ENCODE measurements at regions not wholly inside any gene's neighbourhood (a gene's known extent, or its start where the extent isn't known, plus 50 kb on each side); places are given as distances from the start of the nearest gene placed in this dataset.

DNA sequence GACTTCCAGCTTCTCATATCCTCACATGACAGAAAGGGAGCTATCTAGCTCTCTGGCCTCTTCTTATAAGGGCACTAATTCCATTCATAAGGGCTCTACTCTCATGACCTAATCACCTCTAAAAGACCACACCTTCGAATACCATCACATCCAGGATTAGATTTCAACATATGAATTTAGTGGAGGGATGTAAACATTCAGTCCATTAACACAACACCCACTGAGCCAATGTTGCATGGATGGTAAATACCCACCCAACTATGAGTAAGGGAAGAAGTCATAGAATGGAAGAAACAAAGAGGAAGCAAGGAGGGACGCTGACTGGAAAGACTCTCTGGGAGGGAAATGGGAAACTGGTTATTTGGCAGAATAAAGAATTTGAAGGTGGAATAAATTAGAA lies 112.6 kb upstream of the CCDC112 start:
- DNase-seq (ENCODE audit: low spot score): no peak

DNA sequence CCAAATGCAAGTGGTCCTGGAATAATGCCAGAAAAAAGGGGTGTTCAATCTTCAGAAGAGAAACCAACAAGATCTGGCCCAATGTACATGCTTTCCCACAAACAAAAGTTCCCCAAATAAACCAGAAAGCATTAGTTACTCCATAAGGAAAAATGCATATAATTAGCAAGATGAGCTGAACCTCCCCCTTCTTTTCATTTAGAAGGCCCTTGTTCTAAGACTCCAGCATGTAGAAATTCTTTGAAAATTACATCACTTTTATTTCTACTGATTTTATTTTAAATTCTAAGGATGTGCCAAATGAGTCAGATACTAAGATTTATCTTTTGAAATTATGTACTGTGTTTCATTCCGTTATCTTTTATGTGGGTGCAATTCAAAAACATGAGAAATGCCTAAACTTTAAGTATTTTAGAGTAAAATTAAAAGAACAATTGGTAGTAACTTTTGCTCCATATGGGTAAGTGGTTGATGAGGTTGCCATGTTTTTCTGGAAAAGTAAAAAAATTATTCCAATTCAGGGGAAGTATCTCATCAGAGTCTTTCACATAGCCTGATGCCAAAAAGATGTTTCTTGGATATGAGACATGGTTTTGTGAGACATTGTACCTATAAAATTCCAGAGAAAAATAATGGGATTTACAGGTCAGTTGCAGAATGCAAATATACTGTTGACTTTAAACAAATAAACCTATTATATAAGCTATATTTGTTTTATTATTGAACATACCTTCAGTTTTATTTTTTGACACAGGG lies 106.5 kb upstream of the CCDC112 start:
- no peak for DNase-seq (ENCODE audit: low spot score)

DNA sequence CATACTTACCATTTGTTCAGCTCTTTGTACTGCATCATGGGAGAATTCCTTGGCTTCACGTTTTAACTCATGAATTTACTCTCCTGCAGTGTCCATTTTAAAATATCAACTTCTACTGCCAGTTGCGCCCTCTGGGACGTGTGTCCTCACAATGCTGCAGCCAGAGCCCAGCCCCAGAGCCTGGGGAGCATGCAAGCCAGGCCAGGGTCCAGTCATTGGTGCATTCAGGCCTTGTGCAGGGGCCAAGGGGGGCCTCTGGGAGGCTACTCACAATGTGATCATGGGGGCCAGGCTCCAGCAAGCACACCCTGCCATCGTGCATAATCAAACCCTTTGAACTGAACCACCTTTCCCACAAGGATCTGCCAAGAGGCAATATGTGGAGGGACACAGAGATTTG lies 105.6 kb upstream of the CCDC112 start:
- no peak for DNase-seq (ENCODE audit: low spot score)

DNA sequence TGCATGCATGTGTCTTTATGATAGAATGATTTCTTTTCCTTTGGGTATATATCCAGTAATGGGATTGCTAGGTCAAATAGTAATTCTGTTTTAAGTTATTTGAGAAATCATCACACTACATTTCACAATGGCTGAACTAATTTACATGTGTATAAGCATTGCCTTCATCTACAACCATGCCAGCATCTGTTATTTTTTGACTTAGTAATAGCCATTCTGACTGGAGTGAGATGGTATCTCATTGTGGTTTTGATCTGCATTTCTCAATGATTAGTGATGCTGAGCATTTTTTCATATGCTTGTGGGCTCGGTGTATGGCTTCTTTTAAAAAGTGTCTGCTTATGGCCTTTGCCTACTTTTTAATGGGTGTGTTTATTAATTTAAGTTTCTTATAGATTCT lies 102.3 kb upstream of the CCDC112 start:
- peak; percentile 35 for DNase-seq (ENCODE audit: low spot score)

DNA sequence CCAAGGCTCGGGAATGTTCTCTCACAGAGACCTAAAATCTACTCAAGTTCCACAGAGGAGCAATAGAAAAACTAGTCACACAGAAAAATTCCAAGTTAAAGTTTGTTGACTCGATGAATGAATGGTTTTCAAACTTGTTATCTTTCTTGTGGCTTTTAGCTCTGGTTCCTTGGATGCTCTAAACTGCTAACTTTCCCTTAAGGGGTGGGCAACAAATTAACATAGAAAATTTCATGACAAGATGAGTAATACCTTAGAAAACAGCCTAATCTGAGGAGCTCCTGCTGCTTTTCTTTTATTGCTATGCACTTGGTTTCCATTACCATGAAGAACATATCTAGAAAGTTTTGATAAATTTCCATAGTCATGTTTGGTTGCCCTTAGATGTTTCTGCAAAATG lies 100.2 kb upstream of the CCDC112 start:
- DNase-seq (ENCODE audit: low spot score): no peak

DNA sequence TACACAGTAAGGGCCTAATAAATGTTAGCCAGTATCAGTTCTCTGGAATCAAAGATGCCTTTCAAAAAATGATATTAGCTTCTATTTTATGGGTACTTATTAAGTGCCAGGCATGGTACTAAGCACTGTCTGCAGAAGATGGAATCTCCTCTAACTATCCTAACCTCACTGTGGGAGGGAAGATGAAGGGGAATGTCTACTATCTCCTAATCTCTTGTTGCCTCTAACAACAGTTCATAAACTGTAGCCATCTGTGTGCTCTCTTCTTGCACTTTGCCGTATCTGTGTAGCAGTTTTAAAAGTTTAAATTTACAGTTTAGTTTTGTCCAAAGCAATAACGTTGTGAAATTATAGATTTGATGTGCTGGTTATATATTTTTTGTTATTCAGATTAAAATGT lies 99.6 kb upstream of the CCDC112 start:
- DNase-seq (ENCODE audit: low spot score): no peak

DNA sequence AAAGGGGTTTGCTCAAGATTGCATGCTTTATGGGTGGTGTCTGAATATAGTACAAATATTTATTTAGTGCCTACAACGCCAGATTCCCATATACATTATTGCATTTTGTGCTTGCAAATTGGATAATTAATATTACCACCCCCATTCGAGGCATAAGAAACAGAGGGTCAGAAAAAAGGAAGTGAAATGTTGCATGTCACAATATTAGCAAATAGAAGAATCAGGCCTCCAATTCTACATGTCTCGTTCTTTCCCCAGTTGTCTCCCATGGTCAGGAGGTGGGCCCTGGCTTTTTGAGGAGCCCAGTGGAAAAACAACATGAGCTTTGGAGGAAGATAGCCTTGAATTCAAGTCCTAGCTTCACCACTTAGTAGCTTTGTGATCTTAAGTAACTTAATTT lies 98.1 kb upstream of the CCDC112 start:
- DNase-seq (ENCODE audit: low spot score): no peak

DNA sequence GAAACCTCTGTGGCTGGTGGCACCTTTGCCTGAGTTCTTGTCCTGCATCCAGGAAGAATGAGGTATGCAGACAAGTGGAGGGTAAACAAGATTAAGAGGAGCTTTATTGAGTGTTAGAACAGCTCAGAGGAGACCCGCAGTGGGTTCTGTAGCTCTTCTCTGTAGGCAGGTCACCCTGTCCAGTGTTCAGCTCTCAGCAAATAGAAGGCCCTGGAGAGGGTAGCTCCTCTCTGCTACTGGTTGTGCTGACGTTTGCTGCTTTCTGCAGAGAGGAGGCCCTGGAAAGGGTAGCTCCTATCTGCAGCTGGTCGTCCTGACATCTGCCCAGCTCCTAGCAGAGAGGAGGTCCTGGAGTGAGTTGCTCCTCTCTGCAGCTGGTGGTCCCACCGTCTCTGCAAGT lies 96.8 kb upstream of the CCDC112 start:
- no peak for DNase-seq (ENCODE audit: low spot score)

DNA sequence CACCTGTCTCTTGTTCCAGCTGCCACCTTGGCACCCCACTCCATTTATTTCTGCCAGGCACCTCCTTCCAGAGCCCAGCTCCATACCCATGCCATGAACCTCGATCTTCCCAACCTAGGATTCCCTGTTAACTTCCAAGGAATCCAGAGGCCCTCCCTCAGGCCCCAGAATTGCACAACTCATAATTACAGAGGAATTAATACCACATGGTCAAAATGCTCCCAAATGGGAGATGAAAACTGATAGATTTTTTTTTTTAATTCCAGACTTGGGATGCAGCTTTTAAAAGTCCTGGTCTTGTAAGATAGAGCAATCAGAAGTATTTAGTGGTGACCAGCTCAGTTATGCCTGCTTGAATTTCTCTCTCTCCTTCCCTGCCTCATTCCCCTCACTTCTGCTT lies 96.2 kb upstream of the CCDC112 start:
- no peak for DNase-seq (ENCODE audit: low spot score)

DNA sequence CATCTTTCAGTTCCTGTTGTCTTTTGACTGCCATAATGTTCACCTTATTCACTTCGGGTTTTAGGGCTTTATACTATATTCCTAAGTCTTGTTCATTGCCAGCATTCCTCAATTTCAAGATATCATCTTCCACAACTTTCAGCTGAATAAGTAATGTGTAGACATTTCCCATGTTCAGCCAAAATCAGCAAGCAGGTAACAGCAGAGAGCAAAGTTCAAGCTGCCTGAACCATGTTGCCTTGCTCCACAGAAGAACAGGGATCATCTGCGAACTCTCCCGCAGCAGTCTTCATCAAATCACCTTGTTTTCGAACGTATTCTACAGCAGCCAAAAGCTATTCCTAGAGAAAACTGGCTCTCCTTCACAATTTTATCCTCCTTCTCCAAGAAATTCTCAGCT lies 95.3 kb upstream of the CCDC112 start:
- DNase-seq (ENCODE audit: low spot score): no peak

DNA sequence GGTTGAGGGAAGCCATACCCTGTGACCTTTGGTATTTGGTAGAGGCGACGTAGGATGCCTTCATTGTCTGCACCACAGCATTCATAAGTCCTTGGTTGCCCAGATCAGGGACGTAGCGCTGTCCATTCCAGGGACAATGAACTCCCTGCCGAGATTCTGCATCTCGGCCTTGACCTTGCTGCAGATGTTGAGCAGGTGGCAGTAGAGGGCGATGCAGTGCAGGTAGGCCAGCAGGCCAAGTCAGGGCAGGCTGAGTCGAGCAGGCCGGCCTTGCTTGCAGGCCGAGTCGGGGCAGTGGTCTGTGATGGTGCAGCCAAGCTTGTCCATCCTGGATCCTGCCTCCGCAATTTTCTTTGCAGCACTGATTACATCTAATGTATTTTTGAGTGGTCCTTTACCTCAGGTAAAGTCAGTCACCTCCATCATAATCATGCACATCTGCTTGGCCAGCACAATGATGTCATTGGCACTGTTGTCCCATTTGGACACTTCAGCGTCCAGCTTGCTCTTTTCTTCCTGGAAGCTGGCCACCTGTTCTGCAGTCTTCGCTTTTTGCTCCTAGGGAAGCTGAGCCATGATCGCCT lies 93.4 kb upstream of the CCDC112 start:
- DNase-seq (ENCODE audit: low spot score): no peak

DNA sequence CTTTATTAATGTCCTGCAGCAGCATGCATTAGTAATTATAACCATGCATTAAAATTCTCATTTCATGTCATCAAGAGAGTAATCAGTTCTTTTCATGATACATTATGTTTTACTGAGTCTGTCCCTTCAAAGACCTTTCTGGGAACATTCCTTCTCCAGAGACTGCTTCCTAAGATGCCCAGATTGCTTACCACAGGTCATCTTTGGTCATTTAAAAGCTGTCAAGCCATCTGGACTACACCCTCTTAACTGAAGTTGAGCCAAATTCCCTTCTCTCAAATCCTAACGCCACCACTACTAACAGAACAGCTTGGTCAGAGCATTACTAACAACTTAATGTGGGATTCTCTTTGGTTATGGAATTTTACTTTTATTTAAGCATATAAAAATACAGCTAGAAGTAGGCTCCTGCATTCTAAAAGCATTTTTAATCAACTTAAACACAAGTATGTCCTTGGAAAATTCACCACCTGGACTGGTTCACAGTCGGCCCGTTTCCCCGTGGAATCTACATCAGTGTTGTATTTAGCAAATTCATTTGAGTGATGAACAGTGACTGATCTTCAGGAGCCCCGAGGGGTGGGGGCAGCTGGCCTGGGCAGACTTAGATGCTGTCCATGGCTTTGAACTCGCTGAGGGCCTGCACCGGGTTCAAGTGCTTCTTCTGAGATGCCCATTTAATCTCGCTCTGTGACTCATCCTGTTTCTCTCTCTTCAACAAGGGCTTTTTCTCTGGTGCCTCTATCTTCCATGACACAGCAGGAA lies 92.8 kb upstream of the CCDC112 start:
- no peak for DNase-seq (ENCODE audit: low spot score)

DNA sequence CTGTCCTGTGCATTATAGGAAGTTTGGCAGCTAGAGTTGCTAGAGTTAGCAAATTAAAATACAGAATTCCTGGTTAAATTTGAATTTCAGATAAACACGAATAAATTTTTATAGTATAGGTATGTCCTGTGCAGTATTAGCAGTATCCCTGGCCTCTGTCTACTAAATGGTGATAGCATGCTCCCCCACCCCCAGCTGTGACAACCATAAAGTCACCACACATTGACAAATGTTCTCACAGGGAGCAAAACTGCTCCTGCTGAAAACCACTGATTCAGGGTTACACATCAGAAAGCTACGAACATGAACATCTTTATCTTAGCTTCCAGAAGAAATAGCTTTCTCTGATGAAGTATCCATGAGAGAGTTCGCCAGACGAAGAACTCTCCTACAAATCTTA lies 91.8 kb upstream of the CCDC112 start:
- DNase-seq (ENCODE audit: low spot score): no peak

DNA sequence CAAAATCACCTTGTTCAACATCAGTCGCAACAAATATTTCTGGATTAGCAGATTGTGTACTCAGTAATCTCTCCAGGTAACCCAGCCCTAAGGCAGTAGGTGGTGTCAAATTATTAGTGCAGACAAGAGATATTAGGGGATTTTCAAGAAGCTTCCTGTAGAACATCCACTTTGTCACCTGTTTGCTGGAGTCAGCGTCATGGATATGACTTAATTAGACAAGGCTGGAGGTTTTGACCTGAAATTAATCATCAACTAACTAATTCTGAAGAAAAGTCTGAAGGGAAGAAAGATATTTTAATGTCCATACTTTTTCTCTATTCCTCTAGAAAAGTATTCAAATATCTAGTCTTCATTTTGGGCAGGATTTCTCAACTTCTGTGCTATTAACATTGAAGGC lies 91.4 kb upstream of the CCDC112 start:
- no peak for DNase-seq (ENCODE audit: low spot score)

DNA sequence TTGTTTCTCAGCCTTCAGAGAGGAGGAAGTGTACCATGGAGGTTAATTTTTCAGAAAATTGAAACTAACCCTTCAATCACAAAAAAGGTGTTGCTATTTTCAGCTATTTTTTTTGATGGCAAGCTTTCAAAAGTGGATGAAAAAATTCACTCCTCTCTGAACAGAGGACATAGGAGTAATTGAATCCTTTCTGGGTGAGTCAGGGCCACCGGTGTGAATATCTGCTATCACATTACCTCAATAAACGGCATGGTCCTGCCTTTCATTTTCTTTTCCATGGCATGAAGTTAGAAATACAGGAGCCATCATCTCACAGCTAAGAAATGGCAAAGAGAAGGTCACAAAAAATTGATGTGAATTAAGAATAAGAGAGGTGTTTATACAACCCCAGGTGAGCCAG lies 90.2 kb upstream of the CCDC112 start:
- DNase-seq (ENCODE audit: low spot score): no peak

DNA sequence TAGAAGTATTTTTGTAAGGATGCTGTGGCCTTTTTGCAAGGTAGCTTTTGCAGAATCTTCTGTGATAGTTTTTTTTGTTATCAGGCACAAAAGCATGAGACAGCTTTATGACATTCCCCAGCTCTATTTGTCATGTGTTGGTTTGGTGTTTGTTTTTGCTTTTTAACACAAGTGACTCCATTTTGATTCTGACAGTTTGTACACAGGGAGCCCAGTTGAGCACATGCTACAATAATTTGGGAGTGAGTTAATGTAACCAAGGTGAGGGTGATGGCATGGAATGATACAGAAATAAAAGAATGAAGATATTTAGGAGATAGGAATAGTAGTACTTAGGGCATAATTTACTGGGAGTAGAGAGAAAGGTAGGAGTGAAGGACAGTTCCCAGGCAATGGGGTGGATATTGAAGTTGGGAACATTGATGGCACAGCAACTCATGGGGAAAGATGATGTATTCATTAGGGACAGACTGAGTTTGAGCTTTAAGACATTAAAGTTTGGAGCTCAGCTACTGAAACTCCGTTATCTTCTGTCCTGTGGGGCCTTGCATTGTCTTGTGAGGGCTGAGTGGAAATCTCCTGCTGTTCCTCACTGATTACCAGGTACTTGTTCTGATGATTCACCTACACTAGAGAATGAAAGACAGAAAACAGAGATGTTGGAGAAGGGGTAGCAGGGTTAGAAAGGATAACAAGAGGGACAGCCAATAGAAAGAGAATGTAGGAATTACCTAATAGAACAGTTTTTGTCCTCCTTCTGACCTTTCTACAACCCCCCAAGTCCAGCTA lies 88.3 kb upstream of the CCDC112 start:
- no peak for DNase-seq (ENCODE audit: low spot score)

DNA sequence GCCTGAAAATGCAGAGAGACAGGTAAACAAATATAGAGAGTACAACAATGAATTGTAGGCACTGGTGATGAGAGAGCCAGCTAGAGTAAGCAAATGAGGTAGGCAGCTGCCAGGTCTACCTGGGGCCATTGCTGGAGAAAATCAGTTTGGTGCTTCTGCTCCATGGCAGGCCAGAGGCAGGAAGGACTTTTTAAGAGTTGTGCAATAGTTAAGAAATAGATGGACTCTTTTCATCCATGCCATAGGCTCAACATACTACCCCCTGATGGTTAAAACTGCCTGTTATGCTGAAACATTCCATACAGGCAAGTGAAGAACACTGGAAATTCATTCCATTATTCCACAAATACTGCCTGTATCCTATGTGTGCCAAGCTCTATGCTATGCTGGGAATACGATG lies 86.5 kb upstream of the CCDC112 start:
- no peak for DNase-seq (ENCODE audit: low spot score)

DNA sequence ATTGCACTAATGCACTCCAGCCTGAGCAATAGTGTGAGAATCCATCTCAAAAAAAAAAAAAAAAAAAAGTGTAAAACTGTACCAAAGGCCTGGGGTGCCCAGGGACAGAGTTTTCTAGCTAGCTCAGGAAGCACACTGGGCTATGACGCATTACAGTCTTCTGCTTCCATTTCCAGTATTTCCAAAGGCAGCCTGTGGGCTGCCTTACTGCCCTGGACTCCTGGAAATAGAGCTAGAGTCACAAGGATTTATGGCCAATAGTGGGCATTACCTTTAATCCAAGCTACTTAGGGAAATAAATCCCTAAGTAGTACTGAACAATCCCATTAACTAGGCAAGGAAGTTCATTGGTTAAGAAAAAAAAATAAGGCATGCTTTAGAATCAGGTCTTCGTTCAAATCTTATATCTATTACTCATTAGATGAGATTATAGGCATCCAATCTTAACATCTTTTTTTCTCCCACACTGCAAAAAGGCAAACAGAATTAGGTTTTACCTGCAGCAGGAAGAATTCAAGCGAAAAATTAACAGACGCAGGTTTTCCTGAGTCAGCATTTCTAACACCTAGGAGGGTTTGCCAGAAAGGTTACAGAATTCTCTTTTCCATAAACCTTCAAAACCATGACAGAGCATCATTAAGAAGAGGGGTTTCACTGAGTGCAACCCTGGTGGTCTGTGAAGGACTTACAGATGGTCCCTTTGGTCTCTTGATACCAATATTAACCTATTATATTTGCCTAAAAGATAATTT lies 85.6 kb upstream of the CCDC112 start:
- no peak for DNase-seq (ENCODE audit: low spot score)

DNA sequence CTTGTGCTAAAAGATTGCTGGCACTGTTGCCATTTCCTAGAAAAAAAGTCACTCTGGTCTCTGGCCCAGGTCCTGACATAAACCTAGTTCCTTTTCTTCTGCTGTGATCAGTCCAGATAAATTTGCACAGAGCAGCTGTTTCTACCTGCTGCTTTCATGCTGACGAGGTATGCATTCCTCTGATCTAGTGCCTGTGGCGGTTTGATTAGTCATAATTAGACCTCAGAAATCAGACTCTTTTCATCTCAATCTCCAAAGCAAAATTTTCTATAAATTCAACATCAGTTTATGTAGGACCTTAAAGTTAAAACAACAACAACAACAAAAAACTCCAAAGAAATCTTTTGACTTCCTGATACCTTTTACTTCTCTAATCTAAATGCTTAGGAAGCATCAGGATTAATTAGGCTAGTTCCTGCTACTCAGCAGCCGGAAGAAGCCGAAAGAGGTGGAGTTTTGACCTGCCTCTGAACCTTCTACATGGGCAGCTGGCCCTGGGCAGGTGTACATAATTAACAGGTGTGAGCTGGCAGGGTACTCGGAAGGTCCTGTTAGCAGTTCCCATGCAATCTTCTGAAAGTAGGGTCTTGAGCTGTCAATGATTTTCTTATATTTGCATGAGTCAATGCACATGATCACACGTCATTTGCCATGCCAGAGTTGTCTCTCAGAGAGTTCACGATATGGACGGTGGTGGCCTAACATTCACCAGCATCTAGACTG lies 83.3 kb upstream of the CCDC112 start:
- no peak for DNase-seq (ENCODE audit: low spot score)

DNA sequence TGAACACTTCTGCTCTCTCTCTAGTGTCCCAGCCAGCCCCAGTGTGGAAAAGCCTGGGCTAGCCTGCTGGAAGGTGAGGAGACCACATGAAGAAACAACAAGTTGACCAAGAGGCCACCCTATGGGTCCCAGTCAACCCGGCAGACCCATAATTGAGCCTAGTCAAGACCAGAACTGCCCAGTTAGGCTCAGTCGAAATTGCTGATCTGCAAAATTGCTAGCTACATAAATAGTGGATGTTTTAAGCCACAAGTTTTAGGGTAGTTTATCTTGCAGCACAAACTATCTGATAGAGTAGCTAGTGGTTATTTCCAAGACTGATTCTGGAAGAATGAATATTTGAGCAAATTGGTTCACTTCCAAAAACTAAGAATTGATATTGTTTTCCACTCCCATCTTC lies 82.3 kb upstream of the CCDC112 start:
- no peak for DNase-seq (ENCODE audit: low spot score)

Measured in H4 (cell line).